Esophagus squamous epithelium (tissue), 5 donors: ENCODE measurements at regions not wholly inside any gene's neighbourhood (a gene's known extent, or its start where the extent isn't known, plus 50 kb on each side); places are given as distances from the start of the nearest gene placed in this dataset.

ENCODE experiments used
- DNase-seq: peaks from one replicate; lab custom pipeline; 2025; lab: John Stamatoyannopoulos, UW
- H3K27ac ChIP-seq, 4 donors: fragments of 200-600 bp; sonication (generic); one replicate each; pipeline ENCODE4 v1.5.1; 2016 to 2019; ENCODE audit warnings: mild to moderate bottlenecking in 1 of 4
- H3K27me3 ChIP-seq, 4 donors: fragments of 200-600 bp; sonication (generic); 1 replicate in 3 of 4; 2 replicates in 1 of 4; pipeline versions ENCODE4 v1.5.1 to v1.6.0; 2017 to 2021; ENCODE audit warnings: antibody characterized with exemption in 1 of 4
- H3K36me3 ChIP-seq, 3 donors: fragments of 200-600 bp; sonication (generic); one replicate each; pipeline ENCODE4 v1.5.1; 2016 to 2019
- H3K4me1 ChIP-seq, 3 donors: fragments of 200-600 bp; sonication (generic); one replicate each; pipeline ENCODE4 v1.5.1; 2017 to 2019
- H3K4me3 ChIP-seq, 4 donors: fragments of 200-600 bp; sonication (generic); 1 replicate in 3 of 4; 2 replicates in 1 of 4; pipeline ENCODE4 v1.5.1; 2016 to 2019; ENCODE audit warnings: mild to moderate bottlenecking in 2 of 4, moderate library complexity in 1 of 4
- H3K9me3 ChIP-seq, 3 donors: fragments of 200-600 bp; sonication (generic); one replicate each; pipeline ENCODE4 v1.5.1; 2016 to 2019
- CTCF ChIP-seq, 6 experiments: fragments of 450-650 bp in 4 of 6; fragments of 200-600 bp in 2 of 6; sonication (generic) in 2 of 6; IDR thresholded peaks; one replicate each; pipeline ENCODE4 v1.5.1; 2016 to 2019; ENCODE audit warnings: antibody characterized with exemption in 6 of 6, mild to moderate bottlenecking in 4 of 6, moderate library complexity in 4 of 6
- POLR2A ChIP-seq, 4 donors: fragments of 450-650 bp; IDR thresholded peaks; one replicate each; pipeline ENCODE4 v1.6.1; 2017; ENCODE audit warnings: antibody characterized with exemption in 4 of 4, mild to moderate bottlenecking in 4 of 4, moderate library complexity in 3 of 4
- WGBS, 2 donors: methylation state at CpG; one replicate each; pipeline ENCODE4 v1.1.5; 2018; 5-methylcytosine and 5-hydroxymethylcytosine counted together
- intact Hi-C: fragments of 100-400 bp; cut with DNase I; formaldehyde crosslinking; loops from one replicate; pipeline ENCODE4 v1.15.0; 2022
- donor health status: DM: yes; HTN: yes; CAD: no.

DNA sequence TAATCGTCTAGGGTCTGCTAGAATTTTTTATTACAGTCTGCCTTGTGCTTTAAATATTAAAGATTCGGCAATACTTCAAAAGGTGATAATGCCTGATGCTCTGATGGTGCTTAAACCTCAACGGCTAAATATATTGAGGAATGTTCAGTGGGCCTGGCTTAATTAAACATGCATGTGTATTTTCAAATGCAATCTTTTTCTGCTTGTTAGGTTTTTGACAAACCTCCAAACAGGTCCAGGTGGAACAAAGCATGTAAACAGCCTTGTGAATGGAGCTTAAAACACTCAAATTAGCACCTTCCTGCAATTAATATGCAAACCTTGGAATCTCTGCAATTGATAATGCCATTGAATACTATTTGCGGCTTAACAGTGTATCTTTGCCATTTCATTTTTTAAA lies 334.9 kb downstream of the BARHL2 start:
- DNase-seq, result no peak
- H3K36me3 ChIP-seq, result no peaks in the 10 kb centered on the region
- H3K4me3 ChIP-seq, result no peak overlapping the region
- WGBS, 2 donors, result 81 to 87% methylated on average over 4 of the region's 4 CpGs
- H3K4me1 ChIP-seq, result no peaks in the 10 kb centered on the region
- intact Hi-C loops, result no loop called here
- no peaks in the 10 kb centered on the region for H3K27me3 ChIP-seq
- TF ChIP-seq POLR2A (IDR thresholded peaks at IDR 0.05), result no peak
- H3K27ac ChIP-seq, result no peak overlapping the region
- H3K9me3 ChIP-seq, result no peaks in the 10 kb centered on the region

- Histone ChIP-seq H3K4me1 (no peaks in the 10 kb centered on the region), H3K27me3 (no peaks in the 10 kb centered on the region), H3K9me3 (no peaks in the 10 kb centered on the region), H3K4me3 (no peak overlapping the region), H3K36me3 (no peaks in the 10 kb centered on the region), H3K27ac (no peak overlapping the region)
- no peak for TF ChIP-seq CTCF (IDR thresholded peaks at IDR 0.05)
- no peak for TF ChIP-seq POLR2A (IDR thresholded peaks at IDR 0.05)
- no peak for DNase-seq
- 68 to 73% methylated on average over 4 of the region's 4 CpGs for WGBS, 2 donors
- intact Hi-C loops, result no loop called here
Observed at GRCh38 chr1:90381598-90381997, 335.5 kb downstream of the BARHL2 start.

GRCh38 chr1:90371448-90371813 lies 345.7 kb downstream of the BARHL2 start:
- H3K4me1 ChIP-seq, result no peaks in the 10 kb centered on the region
- H3K27ac ChIP-seq, result no peak overlapping the region
- no peaks in the 10 kb centered on the region for H3K36me3 ChIP-seq
- no peak overlapping the region for H3K4me3 ChIP-seq
- DNase-seq, result no peak
- intact Hi-C loops, result no loop called here
- TF ChIP-seq POLR2A (IDR thresholded peaks at IDR 0.05), result no peak
- TF ChIP-seq CTCF (IDR thresholded peaks at IDR 0.05), result no peak
- no peaks in the 10 kb centered on the region for H3K9me3 ChIP-seq
- no peaks in the 10 kb centered on the region for H3K27me3 ChIP-seq
- 73 to 77% methylated on average over 1 of the region's 1 CpG for WGBS, 2 donors

- WGBS, 2 donors, result 73 to 75% methylated on average over 4 of the region's 4 CpGs
Observed at GRCh38 chr1:90370686-90371447, 346.2 kb downstream of the BARHL2 start.

DNA sequence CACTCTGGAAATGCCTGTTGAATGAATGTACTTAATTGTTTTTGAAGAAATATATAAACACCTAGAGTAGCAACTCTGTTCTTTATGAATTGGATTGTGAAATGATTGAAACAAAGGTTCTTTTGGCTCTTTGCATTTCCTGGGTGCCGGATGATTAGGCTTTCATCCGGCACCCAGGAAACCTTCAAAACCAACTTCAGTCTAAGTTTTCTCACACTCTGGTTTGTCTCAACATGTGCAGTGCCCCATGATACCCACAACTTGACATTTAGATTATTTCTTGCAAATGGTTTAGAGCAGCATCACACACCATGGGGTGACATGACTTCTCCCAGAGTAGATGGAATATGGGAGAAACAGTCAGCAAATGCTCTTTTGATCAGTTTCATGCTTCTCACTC lies 354.9 kb downstream of the BARHL2 start:
- H3K27me3 ChIP-seq, result peaks cover 0 to 7% (median 0%) of the 10 kb centered on the region in 4 donors
- no peaks in the 10 kb centered on the region for H3K9me3 ChIP-seq
- TF ChIP-seq CTCF (IDR thresholded peaks at IDR 0.05), result no peak
- no peak for TF ChIP-seq POLR2A (IDR thresholded peaks at IDR 0.05)
- intact Hi-C loops, result no loop called here
- 59 to 94% methylated on average over 2 of the region's 2 CpGs for WGBS, 2 donors
- H3K4me1 ChIP-seq, result no peaks in the 10 kb centered on the region
- H3K4me3 ChIP-seq, result no peak overlapping the region
- no peak for DNase-seq
- H3K27ac ChIP-seq, result no peak overlapping the region
- no peaks in the 10 kb centered on the region for H3K36me3 ChIP-seq

More at GRCh38 chr1:90370686-90371447, 346.2 kb downstream of the BARHL2 start:
- Histone ChIP-seq H3K4me3 (no peak overlapping the region), H3K27me3 (no peaks in the 10 kb centered on the region), H3K4me1 (no peaks in the 10 kb centered on the region), H3K9me3 (no peaks in the 10 kb centered on the region), H3K36me3 (no peaks in the 10 kb centered on the region), H3K27ac (no peak overlapping the region)
- no peak for TF ChIP-seq CTCF (IDR thresholded peaks at IDR 0.05)
- no peak for TF ChIP-seq POLR2A (IDR thresholded peaks at IDR 0.05)
- no peak for DNase-seq
- intact Hi-C loops, result no loop called here
